Astrocyte of the spinal cord (primary cell): ENCODE measurements at regions not wholly inside any gene's neighbourhood (a gene's known extent, or its start where the extent isn't known, plus 50 kb on each side); places are given as distances from the start of the nearest gene placed in this dataset.

Source experiments
- DNase-seq: peaks from one replicate; pipeline ENCODE4 v3.0.0; 2011; ENCODE audit warnings: low read depth, low spot score
- H3K4me3 ChIP-seq: 2 replicates; pipeline ENCODE4 v1.5.1; 2011; ENCODE audit warnings: low read depth, mild to moderate bottlenecking, low read length, moderate library complexity
- in situ Hi-C: cut with HindIII; loops from 2 replicates; pipeline ENCODE4 v1.10.0; 2017; ENCODE audit warnings: low sequenced_read_pairs
- TF ChIP-seq, protein P1 (sequence below): IDR thresholded peaks from 2 replicates; pipeline ENCODE4 v1.5.1; 2012; ENCODE audit warnings: low read depth, mild to moderate bottlenecking, low read length, inconsistent platforms

DNA sequence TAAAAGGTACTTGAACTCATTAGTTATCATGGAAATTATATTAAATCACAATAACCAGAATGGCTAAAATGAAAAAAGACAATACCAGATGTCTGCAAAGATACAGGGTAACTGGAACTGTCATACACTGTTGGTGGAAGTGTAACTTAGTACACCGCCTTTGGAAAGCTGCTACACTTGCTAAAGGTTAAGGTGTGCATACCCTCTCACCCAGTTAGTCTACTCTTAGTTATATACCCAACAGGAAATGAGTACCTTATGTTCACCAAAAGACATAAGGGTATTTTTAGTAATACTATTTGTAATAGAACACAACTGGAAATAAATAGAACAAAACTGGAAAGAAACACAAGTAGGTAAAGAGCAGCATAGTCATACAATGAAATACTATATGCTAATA is 155.8 kb upstream of the THUMPD2 start:
- TF ChIP-seq, protein P1, sequence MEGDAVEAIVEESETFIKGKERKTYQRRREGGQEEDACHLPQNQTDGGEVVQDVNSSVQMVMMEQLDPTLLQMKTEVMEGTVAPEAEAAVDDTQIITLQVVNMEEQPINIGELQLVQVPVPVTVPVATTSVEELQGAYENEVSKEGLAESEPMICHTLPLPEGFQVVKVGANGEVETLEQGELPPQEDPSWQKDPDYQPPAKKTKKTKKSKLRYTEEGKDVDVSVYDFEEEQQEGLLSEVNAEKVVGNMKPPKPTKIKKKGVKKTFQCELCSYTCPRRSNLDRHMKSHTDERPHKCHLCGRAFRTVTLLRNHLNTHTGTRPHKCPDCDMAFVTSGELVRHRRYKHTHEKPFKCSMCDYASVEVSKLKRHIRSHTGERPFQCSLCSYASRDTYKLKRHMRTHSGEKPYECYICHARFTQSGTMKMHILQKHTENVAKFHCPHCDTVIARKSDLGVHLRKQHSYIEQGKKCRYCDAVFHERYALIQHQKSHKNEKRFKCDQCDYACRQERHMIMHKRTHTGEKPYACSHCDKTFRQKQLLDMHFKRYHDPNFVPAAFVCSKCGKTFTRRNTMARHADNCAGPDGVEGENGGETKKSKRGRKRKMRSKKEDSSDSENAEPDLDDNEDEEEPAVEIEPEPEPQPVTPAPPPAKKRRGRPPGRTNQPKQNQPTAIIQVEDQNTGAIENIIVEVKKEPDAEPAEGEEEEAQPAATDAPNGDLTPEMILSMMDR = no peak
- in situ Hi-C loops = no loop called here

DNA sequence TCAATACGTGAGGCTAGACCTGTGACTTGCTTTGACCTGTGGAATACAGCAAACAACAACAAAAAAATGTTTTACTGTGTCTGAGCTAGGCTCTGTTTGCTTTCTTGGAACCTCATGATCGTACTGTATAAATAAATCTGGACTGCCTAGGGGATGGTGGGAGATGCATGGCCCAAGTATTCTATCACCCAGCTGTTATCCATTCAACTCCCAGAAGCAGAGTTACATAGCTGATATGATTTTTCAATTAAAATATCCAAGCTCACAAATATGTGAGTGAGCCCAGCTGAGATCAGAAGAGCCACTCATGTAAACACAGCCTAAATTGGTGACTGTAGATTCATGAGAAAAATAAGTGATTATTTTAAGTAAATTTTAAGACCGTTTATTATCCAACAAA is 154.1 kb upstream of the THUMPD2 start:
- TF ChIP-seq, protein P1 = no peak

More for the DNA sequence above, 155.8 kb upstream of the THUMPD2 start:
- no peak overlapping the region for H3K4me3 ChIP-seq
- no peak for DNase-seq

DNA sequence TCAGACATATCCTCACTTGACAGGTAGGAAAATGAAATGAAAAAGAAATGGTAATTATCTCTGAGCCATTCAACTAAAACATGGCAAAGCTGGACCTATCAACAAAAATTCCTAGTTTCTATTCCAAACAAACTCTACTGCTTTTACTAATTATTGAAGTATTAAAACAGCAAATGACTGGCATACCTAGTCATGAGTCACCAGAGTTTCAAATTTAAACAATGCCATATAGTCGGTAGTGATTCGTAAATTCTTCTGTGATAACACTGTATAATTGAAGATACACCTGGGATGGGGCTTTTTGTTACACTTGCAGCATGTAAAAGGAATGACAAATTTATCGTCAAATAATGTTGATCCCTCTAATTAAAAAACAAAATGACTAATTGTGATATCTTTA is 153.1 kb upstream of the THUMPD2 start:
- in situ Hi-C loops = no loop called here

More for the DNA sequence above, 154.1 kb upstream of the THUMPD2 start:
- no peak overlapping the region for H3K4me3 ChIP-seq
- DNase-seq = no peak
- in situ Hi-C loops = no loop called here

DNA sequence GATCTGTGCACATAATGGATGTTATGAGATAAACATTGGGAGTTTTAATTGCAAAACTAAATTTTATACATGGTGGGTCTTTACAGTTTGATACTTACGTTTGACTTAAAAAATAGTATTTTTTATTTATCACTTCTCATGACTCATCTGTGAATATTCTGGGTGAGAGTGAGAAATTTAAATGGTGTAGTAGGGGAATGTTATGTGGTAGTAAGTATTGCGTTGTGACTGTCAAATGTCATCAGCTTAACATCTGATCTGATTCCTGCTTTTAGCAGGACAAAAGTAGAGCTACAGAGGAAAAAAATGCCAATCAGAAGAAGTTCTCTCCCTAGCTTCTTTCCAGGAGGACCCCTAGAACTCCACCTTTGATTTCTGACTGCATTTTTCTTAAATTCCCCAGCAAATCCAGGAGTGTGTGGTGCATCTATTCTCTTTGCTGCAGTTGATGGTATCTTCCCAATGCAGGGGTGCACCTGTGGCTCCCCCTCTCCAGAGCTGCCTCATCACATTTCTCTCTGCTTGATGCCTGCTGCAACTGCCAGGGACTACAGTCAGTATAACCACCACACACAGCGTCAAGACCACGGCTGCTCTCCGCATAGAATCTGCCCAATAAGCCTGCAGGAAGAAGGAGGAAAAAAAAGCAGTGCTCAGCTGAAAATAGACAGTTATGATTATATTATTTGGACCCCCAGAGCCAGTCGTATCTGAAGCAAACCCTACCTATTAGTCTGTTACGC is 151.3 kb upstream of the THUMPD2 start:
- in situ Hi-C loops = no loop called here
- H3K4me3 ChIP-seq = no peak overlapping the region
- TF ChIP-seq, protein P1 = no peak
- DNase-seq = no peak

More for the DNA sequence above, 153.1 kb upstream of the THUMPD2 start:
- DNase-seq = no peak
- no peak overlapping the region for H3K4me3 ChIP-seq
- TF ChIP-seq, protein P1 = no peak

DNA sequence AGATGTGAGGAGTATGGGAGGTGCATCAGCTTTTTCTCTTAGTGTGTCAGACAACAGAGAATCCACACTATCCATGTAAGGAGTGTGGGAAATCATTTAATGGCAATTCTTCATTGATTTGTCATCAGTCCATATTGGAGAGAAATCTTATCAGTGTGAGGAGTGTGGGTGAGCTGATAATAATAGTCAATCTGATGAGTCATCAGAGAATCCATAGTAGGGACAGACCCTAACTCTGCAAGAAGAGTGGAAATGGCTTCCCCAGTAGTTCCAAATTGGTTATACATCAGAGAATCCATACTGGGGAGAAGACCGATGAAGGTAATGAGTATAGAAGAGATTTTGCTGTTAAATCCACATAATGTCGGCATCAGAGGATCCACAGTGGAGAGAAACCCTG is 150.5 kb upstream of the THUMPD2 start:
- H3K4me3 ChIP-seq = no peak overlapping the region
- TF ChIP-seq, protein P1 = no peak
- in situ Hi-C loops = no loop called here
- DNase-seq = no peak

DNA sequence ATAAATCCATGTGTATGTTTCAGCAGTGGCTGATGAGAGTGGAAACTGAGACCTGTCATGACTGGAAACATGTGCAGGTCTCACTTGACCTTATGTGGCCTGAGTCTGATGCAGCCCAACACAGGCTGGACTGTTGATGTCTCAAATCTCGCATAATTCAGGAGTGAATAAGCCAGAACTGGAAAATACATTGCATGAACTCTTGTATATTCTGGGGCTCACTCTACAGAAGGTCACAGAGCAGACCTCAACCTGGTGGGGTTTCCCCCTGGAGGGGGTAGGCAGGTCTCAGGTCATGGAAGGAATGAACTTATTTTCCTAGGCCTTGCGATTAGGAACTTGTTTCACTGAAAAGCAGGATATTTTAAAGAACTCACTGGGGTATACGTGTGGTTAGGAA is 146.3 kb upstream of the THUMPD2 start:
- TF ChIP-seq, protein P1 = no peak
- no peak overlapping the region for H3K4me3 ChIP-seq
- in situ Hi-C loops = no loop called here
- DNase-seq = no peak
